ENCODE measurements at regions not wholly inside any gene's neighbourhood (a gene's known extent, or its start where the extent isn't known, plus 50 kb on each side); places are given as distances from the start of the nearest gene placed in this dataset.

- TF ChIP-seq, protein P1, sequence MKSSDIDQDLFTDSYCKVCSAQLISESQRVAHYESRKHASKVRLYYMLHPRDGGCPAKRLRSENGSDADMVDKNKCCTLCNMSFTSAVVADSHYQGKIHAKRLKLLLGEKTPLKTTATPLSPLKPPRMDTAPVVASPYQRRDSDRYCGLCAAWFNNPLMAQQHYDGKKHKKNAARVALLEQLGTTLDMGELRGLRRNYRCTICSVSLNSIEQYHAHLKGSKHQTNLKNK (CRISPR knock-in tag; IDR thresholded peaks at IDR 0.05): no peak
Measured at GRCh38 chr13:60933638-60934037, 482.0 kb downstream of the PCDH20 start (continued).

GRCh38 chr13:60931858-60932546, 483.6 kb downstream of the PCDH20 start:
- TF ChIP-seq IRF1 (CRISPR knock-in tag; IDR thresholded peaks at IDR 0.05) (no peak), ZNF425 (CRISPR knock-in tag; conservative IDR thresholded peaks at IDR 0.05) (no peak), TP53 (CRISPR knock-in tag; IDR thresholded peaks at IDR 0.05) (no peak)
- Mint-ChIP-seq H3K9me3 (no peaks in the 10 kb centered on the region), H3K36me3 (no peaks in the 10 kb centered on the region), H3K4me1 (peaks cover 5% of the 10 kb centered on the region), H3K27ac (no peak overlapping the region), H3K27me3 (ENCODE audit: low read depth) (no peaks in the 10 kb centered on the region), H3K4me3 (no peak overlapping the region)
- ATAC-seq (no peak), DNase-seq (ENCODE audit: low spot score) (no peak)
- ChIA-PET CTCF (no interaction called here), POLR2A (no interaction called here)

- Mint-ChIP-seq H3K4me1 (no peaks in the 10 kb centered on the region), H3K36me3 (no peaks in the 10 kb centered on the region), H3K4me3 (no peak overlapping the region), H3K27ac (no peak overlapping the region), H3K9me3 (no peaks in the 10 kb centered on the region), H3K27me3 (ENCODE audit: low read depth) (no peaks in the 10 kb centered on the region)
- TF ChIP-seq, protein P2, sequence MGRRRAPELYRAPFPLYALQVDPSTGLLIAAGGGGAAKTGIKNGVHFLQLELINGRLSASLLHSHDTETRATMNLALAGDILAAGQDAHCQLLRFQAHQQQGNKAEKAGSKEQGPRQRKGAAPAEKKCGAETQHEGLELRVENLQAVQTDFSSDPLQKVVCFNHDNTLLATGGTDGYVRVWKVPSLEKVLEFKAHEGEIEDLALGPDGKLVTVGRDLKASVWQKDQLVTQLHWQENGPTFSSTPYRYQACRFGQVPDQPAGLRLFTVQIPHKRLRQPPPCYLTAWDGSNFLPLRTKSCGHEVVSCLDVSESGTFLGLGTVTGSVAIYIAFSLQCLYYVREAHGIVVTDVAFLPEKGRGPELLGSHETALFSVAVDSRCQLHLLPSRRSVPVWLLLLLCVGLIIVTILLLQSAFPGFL (CRISPR knock-in tag; IDR thresholded peaks at IDR 0.05; ENCODE audit: borderline replicate concordance): no peak
- TF ChIP-seq USF1 (CRISPR knock-in tag; IDR thresholded peaks at IDR 0.05) (no peak), ERG (CRISPR knock-in tag; IDR thresholded peaks at IDR 0.05) (no peak), ZNF396 (CRISPR knock-in tag; IDR thresholded peaks at IDR 0.05; ENCODE audit: borderline replicate concordance) (no peak), ZNF416 (CRISPR knock-in tag; IDR thresholded peaks at IDR 0.05) (no peak), NFATC4 (CRISPR knock-in tag; IDR thresholded peaks at IDR 0.05) (no peak), FOXJ3 (CRISPR knock-in tag; IDR thresholded peaks at IDR 0.05; ENCODE audit: borderline replicate concordance) (no peak), MAX (CRISPR knock-in tag; IDR thresholded peaks at IDR 0.05) (no peak)
- TF ChIP-seq, protein P3, sequence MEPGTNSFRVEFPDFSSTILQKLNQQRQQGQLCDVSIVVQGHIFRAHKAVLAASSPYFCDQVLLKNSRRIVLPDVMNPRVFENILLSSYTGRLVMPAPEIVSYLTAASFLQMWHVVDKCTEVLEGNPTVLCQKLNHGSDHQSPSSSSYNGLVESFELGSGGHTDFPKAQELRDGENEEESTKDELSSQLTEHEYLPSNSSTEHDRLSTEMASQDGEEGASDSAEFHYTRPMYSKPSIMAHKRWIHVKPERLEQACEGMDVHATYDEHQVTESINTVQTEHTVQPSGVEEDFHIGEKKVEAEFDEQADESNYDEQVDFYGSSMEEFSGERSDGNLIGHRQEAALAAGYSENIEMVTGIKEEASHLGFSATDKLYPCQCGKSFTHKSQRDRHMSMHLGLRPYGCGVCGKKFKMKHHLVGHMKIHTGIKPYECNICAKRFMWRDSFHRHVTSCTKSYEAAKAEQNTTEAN (CRISPR knock-in tag; IDR thresholded peaks at IDR 0.05): no peak
- TF ChIP-seq, protein P4, sequence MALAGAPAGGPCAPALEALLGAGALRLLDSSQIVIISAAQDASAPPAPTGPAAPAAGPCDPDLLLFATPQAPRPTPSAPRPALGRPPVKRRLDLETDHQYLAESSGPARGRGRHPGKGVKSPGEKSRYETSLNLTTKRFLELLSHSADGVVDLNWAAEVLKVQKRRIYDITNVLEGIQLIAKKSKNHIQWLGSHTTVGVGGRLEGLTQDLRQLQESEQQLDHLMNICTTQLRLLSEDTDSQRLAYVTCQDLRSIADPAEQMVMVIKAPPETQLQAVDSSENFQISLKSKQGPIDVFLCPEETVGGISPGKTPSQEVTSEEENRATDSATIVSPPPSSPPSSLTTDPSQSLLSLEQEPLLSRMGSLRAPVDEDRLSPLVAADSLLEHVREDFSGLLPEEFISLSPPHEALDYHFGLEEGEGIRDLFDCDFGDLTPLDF (CRISPR knock-in tag; IDR thresholded peaks at IDR 0.05): no peak
- TF ChIP-seq, protein P5, sequence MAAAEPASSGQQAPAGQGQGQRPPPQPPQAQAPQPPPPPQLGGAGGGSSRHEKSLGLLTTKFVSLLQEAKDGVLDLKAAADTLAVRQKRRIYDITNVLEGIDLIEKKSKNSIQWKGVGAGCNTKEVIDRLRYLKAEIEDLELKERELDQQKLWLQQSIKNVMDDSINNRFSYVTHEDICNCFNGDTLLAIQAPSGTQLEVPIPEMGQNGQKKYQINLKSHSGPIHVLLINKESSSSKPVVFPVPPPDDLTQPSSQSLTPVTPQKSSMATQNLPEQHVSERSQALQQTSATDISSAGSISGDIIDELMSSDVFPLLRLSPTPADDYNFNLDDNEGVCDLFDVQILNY (CRISPR knock-in tag; IDR thresholded peaks at IDR 0.05): no peak
- DNase-seq (ENCODE audit: low spot score) (no peak), ATAC-seq (no peak)
- CTCF ChIA-PET: interaction anchor here (0.9 kb wide), 1 partner anchor 14 kb away, joined by 3 read pairs; no protein-coding TSS in a partner anchor
- POLR2A ChIA-PET: no interaction called here
Measured at GRCh38 chr13:60925686-60926085, 490.0 kb downstream of the PCDH20 start.

Measured in WTC11 (cell line).